Gastrocnemius medialis (tissue), 4 donors: ENCODE measurements at regions not wholly inside any gene's neighbourhood (a gene's known extent, or its start where the extent isn't known, plus 50 kb on each side); places are given as distances from the start of the nearest gene placed in this dataset.

Source experiments
- POLR2A ChIP-seq, 2 donors: fragments of 450-650 bp; IDR thresholded peaks; one replicate each; pipeline ENCODE4 v1.6.1; 2017; ENCODE audit warnings: antibody characterized with exemption in 2 of 2, mild to moderate bottlenecking in 2 of 2, moderate library complexity in 2 of 2
- TF ChIP-seq, protein P1 (sequence below), 5 experiments: fragments of 450-650 bp in 3 of 5; fragments of 200-600 bp in 2 of 5; sonication (generic) in 2 of 5; IDR thresholded peaks in 4 of 5; conservative IDR thresholded peaks in 1 of 5; 1 replicate in 4 of 5; 2 replicates in 1 of 5; pipeline ENCODE4 v1.5.1; 2016 to 2019; ENCODE audit warnings: antibody characterized with exemption in 5 of 5, mild to moderate bottlenecking in 3 of 5, moderate library complexity in 3 of 5

DNA sequence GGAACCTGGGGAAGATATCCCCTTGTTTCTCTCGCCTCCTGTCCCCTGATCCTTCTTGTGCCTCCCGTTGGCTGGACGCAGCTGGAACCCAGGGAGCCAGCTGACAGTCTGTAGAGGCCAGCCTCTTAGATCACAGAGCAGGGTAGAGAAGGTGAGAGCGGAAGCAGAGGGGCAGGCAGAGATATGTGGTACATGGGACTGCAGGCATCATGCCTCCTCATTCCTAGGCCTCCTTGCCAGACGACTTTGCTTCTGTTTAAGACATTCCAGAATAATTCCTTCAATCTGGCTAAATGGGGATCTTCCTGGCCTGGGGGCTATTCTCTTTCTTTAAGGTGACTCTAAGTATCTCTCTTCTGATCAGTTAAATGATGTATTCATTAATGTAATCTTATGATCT is 89.4 kb upstream of the MAX start:
- TF ChIP-seq, protein P1, sequence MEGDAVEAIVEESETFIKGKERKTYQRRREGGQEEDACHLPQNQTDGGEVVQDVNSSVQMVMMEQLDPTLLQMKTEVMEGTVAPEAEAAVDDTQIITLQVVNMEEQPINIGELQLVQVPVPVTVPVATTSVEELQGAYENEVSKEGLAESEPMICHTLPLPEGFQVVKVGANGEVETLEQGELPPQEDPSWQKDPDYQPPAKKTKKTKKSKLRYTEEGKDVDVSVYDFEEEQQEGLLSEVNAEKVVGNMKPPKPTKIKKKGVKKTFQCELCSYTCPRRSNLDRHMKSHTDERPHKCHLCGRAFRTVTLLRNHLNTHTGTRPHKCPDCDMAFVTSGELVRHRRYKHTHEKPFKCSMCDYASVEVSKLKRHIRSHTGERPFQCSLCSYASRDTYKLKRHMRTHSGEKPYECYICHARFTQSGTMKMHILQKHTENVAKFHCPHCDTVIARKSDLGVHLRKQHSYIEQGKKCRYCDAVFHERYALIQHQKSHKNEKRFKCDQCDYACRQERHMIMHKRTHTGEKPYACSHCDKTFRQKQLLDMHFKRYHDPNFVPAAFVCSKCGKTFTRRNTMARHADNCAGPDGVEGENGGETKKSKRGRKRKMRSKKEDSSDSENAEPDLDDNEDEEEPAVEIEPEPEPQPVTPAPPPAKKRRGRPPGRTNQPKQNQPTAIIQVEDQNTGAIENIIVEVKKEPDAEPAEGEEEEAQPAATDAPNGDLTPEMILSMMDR (IDR thresholded peaks at IDR 0.05 in 4 of 5, conservative IDR thresholded peaks at IDR 0.05 in 1 of 5) = no peak
- no peak for TF ChIP-seq POLR2A (IDR thresholded peaks at IDR 0.05)
